Tibial artery (tissue), 4 donors: ENCODE measurements at regions not wholly inside any gene's neighbourhood (a gene's known extent, or its start where the extent isn't known, plus 50 kb on each side); places are given as distances from the start of the nearest gene placed in this dataset.

Experiments used
- DNase-seq, 2 donors: peaks; one replicate each; pipeline ENCODE4 v3.0.0-alpha.2; 2019
- H3K27ac ChIP-seq, 2 donors: fragments of 200-600 bp; sonication (generic) in 1 of 2; 1 replicate in 1 of 2; 2 replicates in 1 of 2; pipeline ENCODE4 v1.5.1; 2018 to 2019; ENCODE audit warnings: mild to moderate bottlenecking in 1 of 2
- H3K27me3 ChIP-seq, 2 donors: fragments of 200-600 bp; sonication (generic) in 1 of 2; one replicate each; pipeline versions ENCODE4 v1.5.1 to v1.6.0; 2016 to 2019
- H3K36me3 ChIP-seq, 3 donors: fragments of 200-600 bp; sonication (generic) in 2 of 3; one replicate each; pipeline ENCODE4 v1.5.1; 2016 to 2019; ENCODE audit warnings: mild to moderate bottlenecking in 2 of 3
- H3K4me1 ChIP-seq, 4 donors: fragments of 200-600 bp; sonication (generic) in 2 of 4; 1 replicate in 3 of 4; 2 replicates in 1 of 4; pipeline ENCODE4 v1.5.1; 2016 to 2019
- H3K4me3 ChIP-seq, 2 donors: fragments of 200-600 bp; sonication (generic) in 1 of 2; 1 replicate in 1 of 2; 2 replicates in 1 of 2; pipeline ENCODE4 v1.5.1; 2018 to 2019; ENCODE audit warnings: mild to moderate bottlenecking in 2 of 2
- H3K9me3 ChIP-seq, 3 donors: fragments of 200-600 bp; sonication (generic) in 1 of 3; one replicate each; pipeline ENCODE4 v1.5.1; 2016 to 2019
- intact Hi-C: fragments of 100-400 bp; cut with DNase I; formaldehyde crosslinking; loops from one replicate; pipeline ENCODE4 v1.15.0; 2023; ENCODE audit warnings: low total_unique reads
- TF ChIP-seq, protein P1 (sequence below), 2 experiments: fragments of 200-600 bp in 1 of 2; fragments of 450-650 bp in 1 of 2; IDR thresholded peaks; one replicate each; pipeline ENCODE4 v1.5.1; 2017 to 2019; ENCODE audit warnings: antibody characterized with exemption in 2 of 2, mild to moderate bottlenecking in 1 of 2, moderate library complexity in 1 of 2

DNA sequence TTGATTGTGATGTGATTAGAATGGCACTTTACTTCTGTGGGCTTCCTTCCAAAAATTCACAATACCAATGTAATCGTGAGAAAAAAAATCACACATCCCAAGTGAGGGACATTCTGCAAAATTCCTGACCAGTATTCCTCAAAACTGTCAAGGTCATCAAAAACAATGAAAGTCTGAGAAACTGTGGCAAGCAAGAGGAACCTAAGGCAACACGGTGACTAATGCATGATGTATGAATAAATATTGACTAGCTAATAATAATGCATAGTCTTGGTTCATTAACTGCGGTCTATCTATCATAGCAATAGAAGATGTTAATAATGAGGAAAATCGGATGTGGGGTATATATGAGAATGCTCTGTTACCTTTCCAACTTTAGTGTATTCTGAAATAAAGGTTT lies 159.0 kb downstream of the RFC3 start:
- DNase-seq = no peak
- no peaks in the 10 kb centered on the region for H3K36me3 ChIP-seq

DNA sequence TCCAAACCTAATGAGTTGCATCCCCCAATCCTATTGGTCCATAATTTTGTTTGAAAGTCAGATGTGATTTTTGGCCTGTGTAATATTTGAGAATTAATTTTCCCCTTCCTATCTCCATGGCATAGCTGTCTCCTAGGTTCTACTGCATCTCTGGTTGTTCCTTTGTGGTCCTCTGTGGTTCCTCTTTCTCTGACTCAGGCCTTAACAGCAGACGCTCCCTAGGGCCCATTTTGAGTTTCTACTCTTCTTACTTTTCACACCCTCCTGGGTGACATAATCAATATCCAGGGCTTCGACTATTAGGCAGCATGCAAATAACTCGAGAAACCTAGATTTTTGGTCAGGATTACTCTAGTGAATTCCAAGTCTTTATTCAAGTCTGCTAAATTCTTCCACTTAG lies 160.7 kb downstream of the RFC3 start:
- Histone ChIP-seq H3K27ac (no peak overlapping the region), H3K4me1 (no peaks in the 10 kb centered on the region), H3K9me3 (no peaks in the 10 kb centered on the region), H3K4me3 (no peak overlapping the region), H3K36me3 (no peaks in the 10 kb centered on the region), H3K27me3 (no peaks in the 10 kb centered on the region)
- DNase-seq = no peak
- intact Hi-C loops = no loop called here
- TF ChIP-seq, protein P1, sequence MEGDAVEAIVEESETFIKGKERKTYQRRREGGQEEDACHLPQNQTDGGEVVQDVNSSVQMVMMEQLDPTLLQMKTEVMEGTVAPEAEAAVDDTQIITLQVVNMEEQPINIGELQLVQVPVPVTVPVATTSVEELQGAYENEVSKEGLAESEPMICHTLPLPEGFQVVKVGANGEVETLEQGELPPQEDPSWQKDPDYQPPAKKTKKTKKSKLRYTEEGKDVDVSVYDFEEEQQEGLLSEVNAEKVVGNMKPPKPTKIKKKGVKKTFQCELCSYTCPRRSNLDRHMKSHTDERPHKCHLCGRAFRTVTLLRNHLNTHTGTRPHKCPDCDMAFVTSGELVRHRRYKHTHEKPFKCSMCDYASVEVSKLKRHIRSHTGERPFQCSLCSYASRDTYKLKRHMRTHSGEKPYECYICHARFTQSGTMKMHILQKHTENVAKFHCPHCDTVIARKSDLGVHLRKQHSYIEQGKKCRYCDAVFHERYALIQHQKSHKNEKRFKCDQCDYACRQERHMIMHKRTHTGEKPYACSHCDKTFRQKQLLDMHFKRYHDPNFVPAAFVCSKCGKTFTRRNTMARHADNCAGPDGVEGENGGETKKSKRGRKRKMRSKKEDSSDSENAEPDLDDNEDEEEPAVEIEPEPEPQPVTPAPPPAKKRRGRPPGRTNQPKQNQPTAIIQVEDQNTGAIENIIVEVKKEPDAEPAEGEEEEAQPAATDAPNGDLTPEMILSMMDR (IDR thresholded peaks at IDR 0.05) = no peak

More for the DNA sequence above, 159.0 kb downstream of the RFC3 start:
- Histone ChIP-seq H3K27me3 (no peaks in the 10 kb centered on the region), H3K4me1 (no peaks in the 10 kb centered on the region), H3K4me3 (no peak overlapping the region), H3K9me3 (no peaks in the 10 kb centered on the region), H3K27ac (no peak overlapping the region)
- intact Hi-C loops = no loop called here
- TF ChIP-seq, protein P1 (IDR thresholded peaks at IDR 0.05) = no peak

DNA sequence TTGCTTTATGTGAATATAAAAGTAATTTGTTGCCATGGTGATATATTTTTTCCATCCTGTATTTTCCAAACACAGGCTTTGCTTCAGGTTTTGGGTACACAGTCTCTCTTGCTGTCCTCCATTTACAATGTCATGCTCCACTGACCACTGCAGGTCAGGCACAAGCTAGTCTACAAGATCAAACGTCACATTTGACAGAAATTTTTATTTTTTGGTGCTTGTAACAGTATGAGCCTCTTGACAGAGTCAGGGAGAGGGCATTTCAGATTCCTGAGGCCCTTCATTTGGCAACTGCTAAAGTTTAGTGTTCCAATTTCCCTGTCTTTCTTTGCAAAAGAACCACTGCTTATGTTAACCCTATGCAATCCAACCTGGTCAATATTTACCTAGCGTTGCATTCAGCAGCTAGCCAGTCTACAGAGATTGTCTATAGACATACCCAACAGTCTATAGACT lies 175.0 kb downstream of the RFC3 start:
- no peak for DNase-seq
- TF ChIP-seq, protein P1 (IDR thresholded peaks at IDR 0.05) = no peak

DNA sequence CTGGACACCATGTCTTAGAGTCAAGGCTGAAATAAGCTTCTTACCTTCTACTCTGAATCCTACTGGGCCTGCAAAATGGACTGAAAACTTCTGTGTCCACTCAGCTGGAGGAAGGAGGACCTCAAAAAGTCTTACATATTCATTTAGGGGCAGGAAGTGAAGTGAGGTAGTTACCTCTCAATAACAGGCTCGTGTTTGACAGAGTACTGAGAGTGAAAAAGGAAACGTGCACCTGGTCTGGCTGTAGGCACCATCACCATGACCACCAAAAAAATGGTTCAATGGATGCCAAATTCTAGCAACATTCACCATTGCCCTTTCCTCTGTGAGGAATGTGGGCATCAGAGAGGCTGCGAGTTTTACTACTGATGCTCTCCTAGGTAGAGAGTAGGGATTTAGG lies 176.2 kb downstream of the RFC3 start:
- Histone ChIP-seq H3K27ac (no peak overlapping the region), H3K4me1 (peaks cover 0 to 18% (median 6%) of the 10 kb centered on the region in 4 donors), H3K36me3 (no peaks in the 10 kb centered on the region), H3K4me3 (no peak overlapping the region), H3K27me3 (no peaks in the 10 kb centered on the region), H3K9me3 (no peaks in the 10 kb centered on the region)
- intact Hi-C loops = no loop called here
- TF ChIP-seq, protein P1 (IDR thresholded peaks at IDR 0.05) = no peak
- DNase-seq = no peak

More for the DNA sequence above, 175.0 kb downstream of the RFC3 start:
- Histone ChIP-seq H3K27ac (peak overlapping the region in 1 of 2 donors; percentile 38), H3K27me3 (no peaks in the 10 kb centered on the region), H3K4me3 (no peak overlapping the region), H3K36me3 (no peaks in the 10 kb centered on the region), H3K4me1 (peaks cover 0 to 18% (median 6%) of the 10 kb centered on the region in 4 donors), H3K9me3 (no peaks in the 10 kb centered on the region)
- intact Hi-C loops = no loop called here

DNA sequence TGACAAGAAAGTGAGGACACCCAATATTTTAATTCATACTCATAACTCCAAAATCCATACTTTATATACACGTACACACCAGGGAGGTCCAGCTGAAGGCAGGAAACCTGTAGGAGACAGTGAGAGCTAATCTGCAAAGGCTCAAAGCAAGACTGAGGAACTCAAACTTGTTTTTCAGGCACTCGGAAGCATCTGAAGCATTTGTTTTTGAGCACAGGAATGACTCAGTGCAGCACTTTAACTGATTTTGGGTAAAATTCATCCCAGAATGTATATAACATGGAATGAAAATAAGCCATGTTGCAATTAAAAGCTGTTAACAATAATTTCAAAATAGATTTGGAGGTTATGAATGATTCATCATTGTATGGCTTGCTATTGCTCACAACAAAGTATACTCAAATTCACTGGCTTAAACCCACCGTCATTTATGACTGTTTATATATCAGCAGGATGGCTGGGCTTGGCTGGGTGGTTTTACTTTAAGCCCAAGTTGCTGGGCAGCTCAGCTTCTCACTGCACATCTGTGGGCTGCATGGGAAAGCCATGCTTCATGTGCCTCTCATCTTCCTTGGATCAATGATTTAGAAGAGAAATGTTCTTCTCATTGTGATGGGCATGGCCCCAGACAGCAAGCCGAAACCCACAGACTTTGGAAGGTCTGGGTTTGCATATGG lies 177.0 kb downstream of the RFC3 start:
- Histone ChIP-seq H3K36me3 (no peaks in the 10 kb centered on the region), H3K27me3 (no peaks in the 10 kb centered on the region), H3K9me3 (no peaks in the 10 kb centered on the region), H3K4me1 (peaks cover 0 to 18% (median 6%) of the 10 kb centered on the region in 4 donors), H3K4me3 (no peak overlapping the region), H3K27ac (no peak overlapping the region)
- TF ChIP-seq, protein P1 (IDR thresholded peaks at IDR 0.05) = no peak
- intact Hi-C loops = no loop called here
- DNase-seq = no peak
